ENCODE measurements at regions not wholly inside any gene's neighbourhood (a gene's known extent, or its start where the extent isn't known, plus 50 kb on each side); places are given as distances from the start of the nearest gene placed in this dataset.

GRCh38 chr17:33977729-33978514 lies 277.2 kb upstream of the CCL2 start:
- DNase-seq (ENCODE audit: low spot score): no peak

GRCh38 chr17:33978889-33979288 lies 276.2 kb upstream of the CCL2 start:
- DNase-seq (ENCODE audit: low spot score): no peak

- no peak for DNase-seq (ENCODE audit: low spot score)
Observed at GRCh38 chr17:33980193-33980592, 274.9 kb upstream of the CCL2 start.

GRCh38 chr17:33981711-33982601 lies 273.1 kb upstream of the CCL2 start:
- DNase-seq (ENCODE audit: low spot score): no peak

GRCh38 chr17:33982909-33983308 lies 272.2 kb upstream of the CCL2 start:
- no peak for DNase-seq (ENCODE audit: low spot score)

- DNase-seq (ENCODE audit: low spot score): no peak
Observed at GRCh38 chr17:33983824-33984574, 271.1 kb upstream of the CCL2 start.

GRCh38 chr17:33986088-33986487 lies 269.0 kb upstream of the CCL2 start:
- no peak for DNase-seq (ENCODE audit: low spot score)

GRCh38 chr17:33986566-33986965 lies 268.5 kb upstream of the CCL2 start:
- DNase-seq (ENCODE audit: low spot score): no peak

- no peak for DNase-seq (ENCODE audit: low spot score)
Observed at GRCh38 chr17:33987162-33987561, 267.9 kb upstream of the CCL2 start.

- no peak for DNase-seq (ENCODE audit: low spot score)
Observed at GRCh38 chr17:33989361-33990148, 265.5 kb upstream of the CCL2 start.

GRCh38 chr17:33990943-33991706 lies 264.0 kb upstream of the CCL2 start:
- no peak for DNase-seq (ENCODE audit: low spot score)

- no peak for DNase-seq (ENCODE audit: low spot score)
Observed at GRCh38 chr17:33992113-33992512, 263.0 kb upstream of the CCL2 start.

- DNase-seq (ENCODE audit: low spot score): no peak
Observed at GRCh38 chr17:34000639-34001038, 254.4 kb upstream of the CCL2 start.

GRCh38 chr17:34001246-34001645 lies 253.8 kb upstream of the CCL2 start:
- no peak for DNase-seq (ENCODE audit: low spot score)

- no peak for DNase-seq (ENCODE audit: low spot score)
Observed at GRCh38 chr17:34006126-34006525, 249.0 kb upstream of the CCL2 start.

GRCh38 chr17:34008125-34008524 lies 247.0 kb upstream of the CCL2 start:
- DNase-seq (ENCODE audit: low spot score): no peak

- DNase-seq (ENCODE audit: low spot score): no peak
Observed at GRCh38 chr17:34009912-34010311, 245.2 kb upstream of the CCL2 start.

GRCh38 chr17:34010534-34010933 lies 244.6 kb upstream of the CCL2 start:
- DNase-seq (ENCODE audit: low spot score): no peak

GRCh38 chr17:34011599-34011998 lies 243.5 kb upstream of the CCL2 start:
- DNase-seq (ENCODE audit: low spot score): no peak

GRCh38 chr17:34012709-34013375 lies 242.2 kb upstream of the CCL2 start:
- no peak for DNase-seq (ENCODE audit: low spot score)

Measured in COLO829 (cell line).